OCI-LY3 (cell line): ENCODE measurements at regions not wholly inside any gene's neighbourhood (a gene's known extent, or its start where the extent isn't known, plus 50 kb on each side); places are given as distances from the start of the nearest gene placed in this dataset.

Experiments
- H2AFZ ChIP-seq: fragments of 200-600, 300-600 bp; shearing (Covaris generic); 2 replicates; pipeline ENCODE4 v1.6.0; 2014; ENCODE audit warnings: antibody characterized with exemption, low read depth, low read length
- H3K27ac ChIP-seq: fragments of 200-600, 300-600 bp; sonication (generic); 2 replicates; pipeline ENCODE4 v1.5.1; 2014; ENCODE audit warnings: mild to moderate bottlenecking, low read length, moderate library complexity, mixed read lengths
- H3K27me3 ChIP-seq: fragments of 200-600, 300-600 bp; sonication (generic); 2 replicates; pipeline ENCODE4 v1.6.1; 2014; ENCODE audit warnings: low read depth, low read length, mixed read lengths
- H3K36me3 ChIP-seq: fragments of 200-600, 300-600 bp; sonication (generic); replicated peaks from 2 replicates; pipeline ENCODE3; 2014; ENCODE audit warnings: low read depth, low read length, mixed read lengths
- H3K4me1 ChIP-seq: fragments of 300-600, 200-600 bp; sonication (generic); 2 replicates; pipeline ENCODE4 v1.6.1; 2014; ENCODE audit warnings: low read length, mixed read lengths
- H3K4me2 ChIP-seq: fragments of 200-600, 300-600 bp; sonication (generic); 2 replicates; pipeline ENCODE4 v1.6.1; 2014; ENCODE audit warnings: low read length, mixed read lengths
- H3K4me3 ChIP-seq: fragments of 300-600, 200-600 bp; sonication (generic); 2 replicates; pipeline ENCODE4 v1.5.1; 2014; ENCODE audit warnings: antibody characterized with exemption, mild to moderate bottlenecking, low read length, moderate library complexity
- H3K79me2 ChIP-seq: fragments of 300-600, 200-600 bp; shearing (Covaris generic); 2 replicates; pipeline ENCODE4 v1.6.1; 2014; ENCODE audit warnings: mild to moderate bottlenecking, low read length, mixed read lengths
- H3K9ac ChIP-seq: fragments of 300-600, 200-600 bp; shearing (Covaris generic); 2 replicates; pipeline ENCODE4 v1.6.0; 2014; ENCODE audit warnings: mild to moderate bottlenecking, low read length, moderate library complexity
- H3K9me3 ChIP-seq: fragments of 200-600, 300-600 bp; shearing (Covaris generic); 2 replicates; pipeline ENCODE4 v1.6.1; 2014; ENCODE audit warnings: low read length, mixed read lengths; ENCODE audit not compliant: insufficient read depth
- H4K20me1 ChIP-seq: fragments of 200-600, 300-600 bp; sonication (generic); 2 replicates; pipeline ENCODE4 v1.6.1; 2016; ENCODE audit warnings: low read length, mixed read lengths; ENCODE audit not compliant: insufficient read depth
- EZH2phosphoT487 ChIP-seq: fragments of 200-600 bp; shearing (Covaris generic); IDR thresholded peaks from 2 replicates; pipeline ENCODE4 v1.6.1; 2018; ENCODE audit warnings: antibody characterized with exemption, mixed run types, low read depth
- TF ChIP-seq, protein P1 (sequence below): fragments of 200-600, 300-600 bp; sonication (generic); IDR thresholded peaks from 2 replicates; pipeline ENCODE4 v1.5.1; 2014; ENCODE audit warnings: antibody characterized with exemption, low read length, low read depth

DNA sequence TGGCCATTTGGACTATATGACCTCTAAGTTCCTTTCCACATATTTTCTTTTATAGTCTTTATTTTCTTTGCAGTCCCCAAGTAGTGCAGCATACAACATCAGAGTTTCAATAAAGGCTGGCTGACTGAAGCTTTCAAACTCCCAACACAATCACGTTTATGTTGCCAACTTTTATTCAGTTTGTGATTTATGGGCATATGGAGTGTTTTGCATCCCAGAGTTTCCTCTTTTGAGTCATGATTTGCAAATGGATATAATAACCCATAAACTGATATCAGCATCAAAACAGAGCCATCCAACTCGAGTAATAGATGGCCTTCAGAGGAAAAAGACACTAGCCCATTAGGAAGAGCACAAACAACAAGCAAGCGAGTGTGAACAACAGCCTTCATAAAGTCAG lies 414.0 kb downstream of the ELAVL2 start:
- no peak overlapping the region for H3K9ac ChIP-seq
- H3K79me2 ChIP-seq: no peaks in the 10 kb centered on the region
- H4K20me1 ChIP-seq: no peaks in the 10 kb centered on the region
- no peaks in the 10 kb centered on the region for H3K9me3 ChIP-seq
- TF ChIP-seq, protein P1, sequence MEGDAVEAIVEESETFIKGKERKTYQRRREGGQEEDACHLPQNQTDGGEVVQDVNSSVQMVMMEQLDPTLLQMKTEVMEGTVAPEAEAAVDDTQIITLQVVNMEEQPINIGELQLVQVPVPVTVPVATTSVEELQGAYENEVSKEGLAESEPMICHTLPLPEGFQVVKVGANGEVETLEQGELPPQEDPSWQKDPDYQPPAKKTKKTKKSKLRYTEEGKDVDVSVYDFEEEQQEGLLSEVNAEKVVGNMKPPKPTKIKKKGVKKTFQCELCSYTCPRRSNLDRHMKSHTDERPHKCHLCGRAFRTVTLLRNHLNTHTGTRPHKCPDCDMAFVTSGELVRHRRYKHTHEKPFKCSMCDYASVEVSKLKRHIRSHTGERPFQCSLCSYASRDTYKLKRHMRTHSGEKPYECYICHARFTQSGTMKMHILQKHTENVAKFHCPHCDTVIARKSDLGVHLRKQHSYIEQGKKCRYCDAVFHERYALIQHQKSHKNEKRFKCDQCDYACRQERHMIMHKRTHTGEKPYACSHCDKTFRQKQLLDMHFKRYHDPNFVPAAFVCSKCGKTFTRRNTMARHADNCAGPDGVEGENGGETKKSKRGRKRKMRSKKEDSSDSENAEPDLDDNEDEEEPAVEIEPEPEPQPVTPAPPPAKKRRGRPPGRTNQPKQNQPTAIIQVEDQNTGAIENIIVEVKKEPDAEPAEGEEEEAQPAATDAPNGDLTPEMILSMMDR: no peak
- no peak for TF ChIP-seq EZH2phosphoT487
- H3K27me3 ChIP-seq: no peaks in the 10 kb centered on the region
- no peak overlapping the region for H3K4me2 ChIP-seq
- no peak overlapping the region for H3K27ac ChIP-seq
- H2AFZ ChIP-seq: no peak overlapping the region
- no peak overlapping the region for H3K4me3 ChIP-seq
- no peaks in the 10 kb centered on the region for H3K36me3 ChIP-seq
- H3K4me1 ChIP-seq: no peaks in the 10 kb centered on the region

DNA sequence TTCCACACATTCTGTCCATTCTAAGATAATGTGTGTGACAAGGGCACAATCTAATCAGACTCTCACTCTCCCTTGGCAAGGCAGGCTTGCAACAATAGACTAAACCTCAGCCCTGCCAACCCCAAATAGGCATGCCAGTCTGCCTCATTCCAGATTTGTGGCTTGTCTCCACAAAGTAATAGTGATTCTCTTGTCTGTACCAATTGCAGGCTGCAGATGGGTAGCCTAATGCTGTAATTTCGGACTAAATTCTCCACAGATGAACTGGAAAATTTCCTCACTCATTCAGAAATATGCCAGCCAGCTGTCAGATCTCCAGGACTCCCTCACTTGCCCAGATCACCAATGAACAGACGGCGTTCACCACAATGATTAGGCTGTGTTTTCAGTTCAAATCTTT lies 413.6 kb downstream of the ELAVL2 start:
- Histone ChIP-seq H2AFZ (no peak overlapping the region), H3K79me2 (no peaks in the 10 kb centered on the region)
- TF ChIP-seq EZH2phosphoT487: no peak
- TF ChIP-seq, protein P1: no peak

DNA sequence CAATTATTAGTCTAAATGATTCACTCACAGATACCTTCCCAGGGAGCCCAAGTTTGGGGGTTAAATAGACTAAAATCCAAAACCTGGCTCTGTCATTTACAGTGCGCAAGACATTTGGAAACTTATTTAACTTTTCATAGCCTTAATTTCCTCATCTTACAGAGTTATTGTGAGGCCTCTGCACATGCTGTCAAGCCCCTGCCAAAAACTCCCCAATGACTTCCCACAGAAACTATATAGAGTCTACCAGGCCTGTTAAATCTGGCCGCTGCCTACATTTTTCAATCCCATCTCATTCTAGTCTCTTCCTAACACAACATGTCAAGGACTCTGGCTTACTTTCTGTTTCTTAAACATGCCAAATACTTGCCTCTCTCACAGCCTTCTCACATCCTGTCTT lies 412.5 kb downstream of the ELAVL2 start:
- TF ChIP-seq, protein P1: no peak
- no peak for TF ChIP-seq EZH2phosphoT487

More for the DNA sequence above, 413.6 kb downstream of the ELAVL2 start:
- H3K4me2 ChIP-seq: no peak overlapping the region
- no peaks in the 10 kb centered on the region for H3K9me3 ChIP-seq
- H4K20me1 ChIP-seq: no peaks in the 10 kb centered on the region
- H3K4me1 ChIP-seq: no peaks in the 10 kb centered on the region
- no peak overlapping the region for H3K27ac ChIP-seq
- no peak overlapping the region for H3K4me3 ChIP-seq
- no peak overlapping the region for H3K9ac ChIP-seq
- no peaks in the 10 kb centered on the region for H3K36me3 ChIP-seq
- no peaks in the 10 kb centered on the region for H3K27me3 ChIP-seq

DNA sequence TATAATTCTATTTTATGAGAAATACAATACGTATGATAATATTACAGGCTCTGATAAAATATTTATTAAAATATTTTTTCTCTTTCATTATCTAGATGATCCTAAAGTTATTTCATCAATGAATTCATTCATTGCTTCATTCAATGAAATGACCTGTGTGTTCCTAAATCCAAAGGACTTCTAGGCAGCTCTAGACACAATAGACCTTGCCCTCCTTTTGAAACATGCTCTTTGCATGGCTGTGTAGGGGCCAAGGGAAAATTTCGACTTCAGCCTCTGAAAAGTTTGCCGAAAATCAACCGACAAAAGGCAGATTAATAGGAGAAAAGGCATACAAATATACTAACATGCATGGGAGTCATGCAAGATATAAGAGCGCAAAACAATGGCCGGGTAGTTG lies 402.0 kb downstream of the ELAVL2 start:
- no peak overlapping the region for H3K4me3 ChIP-seq
- no peaks in the 10 kb centered on the region for H3K27me3 ChIP-seq
- H3K4me2 ChIP-seq: no peak overlapping the region
- H3K79me2 ChIP-seq: no peaks in the 10 kb centered on the region
- H4K20me1 ChIP-seq: no peaks in the 10 kb centered on the region
- H3K9me3 ChIP-seq: no peaks in the 10 kb centered on the region
- no peaks in the 10 kb centered on the region for H3K36me3 ChIP-seq
- H2AFZ ChIP-seq: no peak overlapping the region
- TF ChIP-seq EZH2phosphoT487: no peak
- TF ChIP-seq, protein P1: no peak
- no peak overlapping the region for H3K27ac ChIP-seq
- no peaks in the 10 kb centered on the region for H3K4me1 ChIP-seq
- no peak overlapping the region for H3K9ac ChIP-seq

More for the DNA sequence above, 412.5 kb downstream of the ELAVL2 start:
- Histone ChIP-seq H3K4me3 (no peak overlapping the region), H3K79me2 (no peaks in the 10 kb centered on the region), H3K27ac (no peak overlapping the region), H3K4me2 (no peak overlapping the region), H3K36me3 (no peaks in the 10 kb centered on the region), H2AFZ (no peak overlapping the region), H3K9ac (no peak overlapping the region), H4K20me1 (no peaks in the 10 kb centered on the region), H3K27me3 (no peaks in the 10 kb centered on the region), H3K9me3 (no peaks in the 10 kb centered on the region), H3K4me1 (no peaks in the 10 kb centered on the region)
